HG02852 (cell line): ENCODE measurements at regions not wholly inside any gene's neighbourhood (a gene's known extent, or its start where the extent isn't known, plus 50 kb on each side); places are given as distances from the start of the nearest gene placed in this dataset.

ENCODE experiments used
- ATAC-seq: cut with Tn5 transposase; IDR thresholded peaks from one replicate; pipeline ENCODE4 v1.9.1; 2021; ENCODE audit warnings: mild to moderate bottlenecking, moderate library complexity; ENCODE audit not compliant: unreplicated experiment

GRCh38 chr3:193844472-193844871, 251.5 kb downstream of the OPA1 start:
- no peak for ATAC-seq

- ATAC-seq = no peak
Observed at GRCh38 chr3:193845144-193845543, 252.1 kb downstream of the OPA1 start.

- ATAC-seq = no peak
Observed at GRCh38 chr3:193846569-193846968, 253.6 kb downstream of the OPA1 start.

- ATAC-seq = no peak
Observed at GRCh38 chr3:193847402-193847801, 254.4 kb downstream of the OPA1 start.

- ATAC-seq = no peak
Observed at GRCh38 chr3:193848547-193848946, 255.5 kb downstream of the OPA1 start.

- ATAC-seq = no peak
Observed at GRCh38 chr3:193850084-193850619, 257.1 kb downstream of the OPA1 start.

- no peak for ATAC-seq
Observed at GRCh38 chr3:193851428-193851847, 258.4 kb downstream of the OPA1 start.

GRCh38 chr3:193851941-193852674, 259.1 kb downstream of the OPA1 start:
- ATAC-seq = no peak

GRCh38 chr3:193852901-193853300, 259.9 kb downstream of the OPA1 start:
- no peak for ATAC-seq

- no peak for ATAC-seq
Observed at GRCh38 chr3:193853511-193854219, 260.7 kb downstream of the OPA1 start.

- ATAC-seq = no peak
Observed at GRCh38 chr3:193857996-193858395, 265.0 kb downstream of the OPA1 start.

GRCh38 chr3:193859195-193859594, 266.2 kb downstream of the OPA1 start:
- ATAC-seq = no peak

- ATAC-seq = no peak
Observed at GRCh38 chr3:193861012-193861411, 268.0 kb downstream of the OPA1 start.

GRCh38 chr3:193862843-193863242, 269.8 kb downstream of the OPA1 start:
- ATAC-seq = no peak

- no peak for ATAC-seq
Observed at GRCh38 chr3:193863657-193864357, 270.8 kb downstream of the OPA1 start.

GRCh38 chr3:193865339-193865738, 270.6 kb upstream of the HES1 start:
- ATAC-seq = peak; percentile 93

GRCh38 chr3:193865896-193866480, 270.0 kb upstream of the HES1 start:
- ATAC-seq = peak; percentile 10

GRCh38 chr3:193868590-193868989, 267.4 kb upstream of the HES1 start:
- no peak for ATAC-seq

- ATAC-seq = no peak
Observed at GRCh38 chr3:193869221-193870201, 266.4 kb upstream of the HES1 start.
